Neuronal stem cell (in vitro differentiated cells): ENCODE measurements at regions not wholly inside any gene's neighbourhood (a gene's known extent, or its start where the extent isn't known, plus 50 kb on each side); places are given as distances from the start of the nearest gene placed in this dataset.

Experiments
- DNase-seq: peaks from one replicate; pipeline ENCODE4 v3.0.0-alpha.2; 2013; ENCODE audit warnings: low spot score
- H2AFZ ChIP-seq: one replicate; pipeline ENCODE4 v1.6.1; 2013; ENCODE audit warnings: mild to moderate bottlenecking, low read length, inconsistent platforms
- H2AK5ac ChIP-seq: 2 replicates; pipeline ENCODE4 v1.6.1; 2013; ENCODE audit warnings: low read depth, mild to moderate bottlenecking, inconsistent platforms, low read length, moderate library complexity, mixed read lengths
- H2BK120ac ChIP-seq: 2 replicates; pipeline ENCODE4 v1.6.1; 2013; ENCODE audit warnings: low read depth, mild to moderate bottlenecking, inconsistent platforms, low read length, moderate library complexity, mixed read lengths
- H2BK12ac ChIP-seq: one replicate; pipeline ENCODE4 v1.6.1; 2013; ENCODE audit warnings: low read length, inconsistent platforms
- H2BK15ac ChIP-seq: 2 replicates; pipeline ENCODE4 v1.6.1; 2013; ENCODE audit warnings: mild to moderate bottlenecking, low read length, inconsistent platforms, mixed read lengths
- H2BK5ac ChIP-seq: one replicate; pipeline ENCODE4 v1.6.1; 2013; ENCODE audit warnings: inconsistent platforms, mild to moderate bottlenecking, low read length, moderate library complexity
- H3K14ac ChIP-seq: one replicate; pipeline ENCODE4 v1.6.1; 2013; ENCODE audit warnings: low read length, inconsistent platforms
- H3K18ac ChIP-seq: 2 replicates; pipeline ENCODE4 v1.6.1; 2013; ENCODE audit warnings: low read length, inconsistent platforms
- H3K23ac ChIP-seq: 2 replicates; pipeline ENCODE4 v1.6.1; 2013; ENCODE audit warnings: low read depth, mild to moderate bottlenecking, mixed read lengths, low read length, inconsistent platforms; ENCODE audit not compliant: poor library complexity
- H3K27ac ChIP-seq: replicated peaks from 3 replicates; pipeline ENCODE4 v1.5.1; 2013; ENCODE audit warnings: low read length, inconsistent platforms
- H3K27me3 ChIP-seq, 3 experiments: 2 replicates each; pipeline ENCODE4 v1.6.1; 2013; ENCODE audit warnings: low read length in 3 of 3, mild to moderate bottlenecking in 2 of 3, inconsistent platforms in 1 of 3, low read depth in 1 of 3, mixed read lengths in 1 of 3, moderate library complexity in 1 of 3; ENCODE audit not compliant: control insufficient read depth in 3 of 3, insufficient read depth in 3 of 3
- H3K36me3 ChIP-seq, 2 donors: replicated peaks in 1 of 2; 2 replicates each; pipeline ENCODE4 v1.6.1; 2013; ENCODE audit warnings: low read length in 2 of 2; ENCODE audit not compliant: control insufficient read depth in 2 of 2, insufficient read depth in 2 of 2
- H3K4ac ChIP-seq: 2 replicates; pipeline ENCODE4 v1.6.1; 2013; ENCODE audit warnings: inconsistent platforms, mild to moderate bottlenecking, low read length, moderate library complexity
- H3K4me1 ChIP-seq, 2 donors: 1 replicate in 1 of 2; 2 replicates in 1 of 2; pipeline ENCODE4 v1.6.1; 2013; ENCODE audit warnings: low read length in 2 of 2, low read depth in 1 of 2; ENCODE audit not compliant: control insufficient read depth in 2 of 2, insufficient read depth in 1 of 2
- H3K4me2 ChIP-seq: one replicate; pipeline ENCODE4 v1.6.1; 2013; ENCODE audit warnings: mild to moderate bottlenecking, low read length, inconsistent platforms; ENCODE audit not compliant: insufficient read depth, poor library complexity, severe bottlenecking
- H3K4me3 ChIP-seq, 2 donors: 2 replicates each; pipeline ENCODE4 v1.5.1; 2013; ENCODE audit warnings: low read length in 2 of 2, mild to moderate bottlenecking in 2 of 2, inconsistent platforms in 1 of 2, moderate library complexity in 1 of 2
- H3K79me1 ChIP-seq: one replicate; pipeline ENCODE4 v1.6.1; 2013; ENCODE audit warnings: low read depth, mild to moderate bottlenecking, inconsistent platforms, low read length, moderate library complexity
- H3K9ac ChIP-seq: one replicate; pipeline ENCODE4 v1.6.1; 2013; ENCODE audit warnings: mild to moderate bottlenecking, low read depth, low read length, inconsistent platforms; ENCODE audit not compliant: poor library complexity
- H3K9me3 ChIP-seq, 2 donors: replicated peaks in 1 of 2; 2 replicates each; pipeline versions ENCODE3 to v1.6.1; 2013; ENCODE audit warnings: low read length in 2 of 2, mild to moderate bottlenecking in 2 of 2, inconsistent platforms in 1 of 2, low read depth in 1 of 2, mixed read lengths in 1 of 2, moderate library complexity in 1 of 2; ENCODE audit not compliant: control insufficient read depth in 2 of 2, insufficient read depth in 1 of 2
- H4K8ac ChIP-seq: one replicate; pipeline ENCODE4 v1.6.1; 2013; ENCODE audit warnings: low read depth, mild to moderate bottlenecking, inconsistent platforms, low read length, moderate library complexity
- H4K91ac ChIP-seq: one replicate; pipeline ENCODE4 v1.6.1; 2013; ENCODE audit warnings: low read length, low read depth, mild to moderate bottlenecking, inconsistent platforms; ENCODE audit not compliant: poor library complexity
- WGBS, 2 donors: extraction: QIAGEN DNeasy Blood & Tissue Kit; methylation state at CpG; one replicate each; pipeline ENCODE4 v1.1.7; 2013; ENCODE audit warnings: missing lambda C conversion rate in 2 of 2, mixed read lengths in 1 of 2; ENCODE audit not compliant: insufficient read length in 2 of 2, insufficient replicate concordance in 1 of 2; ENCODE audit errors: extremely low coverage in 2 of 2; 5-methylcytosine and 5-hydroxymethylcytosine counted together

DNA sequence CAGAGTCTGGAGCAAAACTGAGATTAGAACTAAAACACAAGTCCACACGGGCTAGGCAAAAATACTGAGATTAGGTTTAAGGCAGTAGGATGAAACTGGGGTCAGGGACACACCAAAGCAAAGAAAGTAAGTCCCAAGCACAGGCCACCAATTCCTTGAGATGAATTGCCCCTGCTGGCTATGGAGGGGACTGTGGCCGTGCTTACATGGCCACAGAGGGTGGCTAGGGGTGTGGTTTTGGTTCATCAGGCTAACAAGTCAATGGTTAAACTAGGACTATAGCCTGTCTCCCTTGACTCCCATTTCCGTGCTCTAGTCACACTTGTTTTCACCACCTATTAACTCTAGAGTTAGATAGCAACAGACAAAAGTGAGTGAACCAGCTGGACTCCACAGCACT, 394.8 kb downstream of the PBX1 start:
- H3K27me3 ChIP-seq, result no peaks in the 10 kb centered on the region
- no peak overlapping the region for H2BK12ac ChIP-seq
- no peak overlapping the region for H2BK15ac ChIP-seq
- H3K27ac ChIP-seq, result no peak overlapping the region
- H2BK5ac ChIP-seq, result no peak overlapping the region
- H2AK5ac ChIP-seq, result no peak overlapping the region
- H3K4me1 ChIP-seq, result no peaks in the 10 kb centered on the region
- no peak overlapping the region for H3K18ac ChIP-seq
- no CpG with 5 or more reads among the region's 3 CpGs for WGBS, 2 donors
- H2BK120ac ChIP-seq, result no peak overlapping the region
- no peak overlapping the region for H2AFZ ChIP-seq
- H3K9me3 ChIP-seq, result peaks cover 2 to 4% of the 10 kb centered on the region in 2 donors
- H3K36me3 ChIP-seq, result no peaks in the 10 kb centered on the region
- H3K9ac ChIP-seq, result no peak overlapping the region
- H3K4me2 ChIP-seq, result no peak overlapping the region
- no peak overlapping the region for H3K23ac ChIP-seq
- H4K8ac ChIP-seq, result no peak overlapping the region
- DNase-seq, result no peak
- no peak overlapping the region for H4K91ac ChIP-seq
- no peaks in the 10 kb centered on the region for H3K79me1 ChIP-seq
- H3K4ac ChIP-seq, result no peak overlapping the region
- H3K14ac ChIP-seq, result no peak overlapping the region
- H3K4me3 ChIP-seq, result no peak overlapping the region

GRCh38 chr1:164953098-164953497, 394.1 kb downstream of the PBX1 start:
- H3K36me3 ChIP-seq, result no peaks in the 10 kb centered on the region
- H2BK12ac ChIP-seq, result no peak overlapping the region
- no peak overlapping the region for H2BK120ac ChIP-seq
- no peak overlapping the region for H2BK15ac ChIP-seq
- no peaks in the 10 kb centered on the region for H3K4me1 ChIP-seq
- H4K8ac ChIP-seq, result no peak overlapping the region
- no peak overlapping the region for H4K91ac ChIP-seq
- no peak overlapping the region for H3K4me2 ChIP-seq
- no peaks in the 10 kb centered on the region for H3K27me3 ChIP-seq
- WGBS, 2 donors, result no CpG with 5 or more reads among the region's 1 CpG
- no peaks in the 10 kb centered on the region for H3K79me1 ChIP-seq
- DNase-seq, result no peak
- H2AFZ ChIP-seq, result no peak overlapping the region
- no peak overlapping the region for H3K4ac ChIP-seq
- no peak overlapping the region for H3K23ac ChIP-seq
- H3K9me3 ChIP-seq, result peaks cover 3 to 4% of the 10 kb centered on the region in 2 donors
- peak overlapping the region; percentile 35 for H3K18ac ChIP-seq
- no peak overlapping the region for H3K4me3 ChIP-seq
- no peak overlapping the region for H2BK5ac ChIP-seq
- peak overlapping the region; percentile 53 for H3K9ac ChIP-seq
- no peak overlapping the region for H2AK5ac ChIP-seq
- H3K14ac ChIP-seq, result no peak overlapping the region
- H3K27ac ChIP-seq, result no peak overlapping the region

GRCh38 chr1:164951508-164951907, 392.5 kb downstream of the PBX1 start:
- Histone ChIP-seq H2BK15ac (no peak overlapping the region), H2BK5ac (no peak overlapping the region), H4K8ac (no peak overlapping the region), H2BK12ac (no peak overlapping the region), H3K36me3 (no peaks in the 10 kb centered on the region), H3K4me2 (no peak overlapping the region), H2BK120ac (no peak overlapping the region), H3K18ac (no peak overlapping the region), H3K9me3 (peaks cover 3 to 4% of the 10 kb centered on the region in 2 donors), H3K9ac (no peak overlapping the region), H3K4me3 (no peak overlapping the region), H3K4ac (no peak overlapping the region), H3K79me1 (no peaks in the 10 kb centered on the region), H3K14ac (no peak overlapping the region), H4K91ac (no peak overlapping the region), H3K27me3 (no peaks in the 10 kb centered on the region), H3K4me1 (no peaks in the 10 kb centered on the region), H2AFZ (no peak overlapping the region), H3K27ac (no peak overlapping the region), H2AK5ac (no peak overlapping the region), H3K23ac (no peak overlapping the region)
- WGBS, 2 donors, result no CpG with 5 or more reads among the region's 3 CpGs
- DNase-seq, result no peak

GRCh38 chr1:164950541-164950986, 391.6 kb downstream of the PBX1 start:
- H3K14ac ChIP-seq, result no peak overlapping the region
- no peak overlapping the region for H3K23ac ChIP-seq

More at GRCh38 chr1:164950541-164950986, 391.6 kb downstream of the PBX1 start:
- Histone ChIP-seq H3K27me3 (no peaks in the 10 kb centered on the region), H2AK5ac (no peak overlapping the region), H4K91ac (no peak overlapping the region), H2BK120ac (no peak overlapping the region), H2BK12ac (no peak overlapping the region), H3K9ac (no peak overlapping the region), H3K4me2 (no peak overlapping the region), H3K4ac (no peak overlapping the region), H3K36me3 (no peaks in the 10 kb centered on the region), H3K79me1 (no peaks in the 10 kb centered on the region), H3K27ac (no peak overlapping the region), H2AFZ (no peak overlapping the region), H2BK15ac (no peak overlapping the region), H2BK5ac (no peak overlapping the region), H3K9me3 (peaks cover 3 to 4% of the 10 kb centered on the region in 2 donors), H3K18ac (no peak overlapping the region), H3K4me3 (no peak overlapping the region), H3K4me1 (no peaks in the 10 kb centered on the region), H4K8ac (no peak overlapping the region)
- no peak for DNase-seq
- WGBS, 2 donors, result no CpG with 5 or more reads among the region's 5 CpGs
